Hippocampal formation (tissue), 2 donors: ENCODE measurements at regions not wholly inside any gene's neighbourhood (a gene's known extent, or its start where the extent isn't known, plus 50 kb on each side); places are given as distances from the start of the nearest gene placed in this dataset.

Experiments
- DNase-seq, 2 donors: peaks; one replicate each; lab custom pipeline; 2025; lab: John Stamatoyannopoulos, UW

DNA sequence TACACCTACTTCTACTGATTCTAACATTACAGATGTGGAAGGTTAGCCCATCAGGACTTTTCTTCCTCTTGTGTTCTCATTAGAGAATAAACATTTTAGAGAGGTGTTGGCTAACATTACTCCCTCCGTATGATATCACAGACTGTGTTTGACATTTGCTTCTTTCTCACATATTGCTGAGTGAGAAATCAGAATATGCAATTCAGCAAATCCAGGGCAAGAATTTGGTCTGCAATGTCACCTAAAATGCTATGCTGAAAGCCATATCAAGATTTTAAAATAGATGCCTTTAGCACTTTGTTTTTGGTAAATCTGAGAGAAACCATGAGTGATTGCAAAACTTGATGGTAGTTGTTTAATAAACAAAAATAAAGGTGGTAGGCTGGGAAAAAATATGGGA lies 319.1 kb downstream of the C4orf33 start:
- no peak for DNase-seq

GRCh38 chr4:129420637-129421036 lies 324.7 kb downstream of the C4orf33 start:
- no peak for DNase-seq

- no peak for DNase-seq
Observed at GRCh38 chr4:129422277-129422676, 326.3 kb downstream of the C4orf33 start.

- DNase-seq, result no peak
Observed at GRCh38 chr4:129428454-129428853, 332.5 kb downstream of the C4orf33 start.

DNA sequence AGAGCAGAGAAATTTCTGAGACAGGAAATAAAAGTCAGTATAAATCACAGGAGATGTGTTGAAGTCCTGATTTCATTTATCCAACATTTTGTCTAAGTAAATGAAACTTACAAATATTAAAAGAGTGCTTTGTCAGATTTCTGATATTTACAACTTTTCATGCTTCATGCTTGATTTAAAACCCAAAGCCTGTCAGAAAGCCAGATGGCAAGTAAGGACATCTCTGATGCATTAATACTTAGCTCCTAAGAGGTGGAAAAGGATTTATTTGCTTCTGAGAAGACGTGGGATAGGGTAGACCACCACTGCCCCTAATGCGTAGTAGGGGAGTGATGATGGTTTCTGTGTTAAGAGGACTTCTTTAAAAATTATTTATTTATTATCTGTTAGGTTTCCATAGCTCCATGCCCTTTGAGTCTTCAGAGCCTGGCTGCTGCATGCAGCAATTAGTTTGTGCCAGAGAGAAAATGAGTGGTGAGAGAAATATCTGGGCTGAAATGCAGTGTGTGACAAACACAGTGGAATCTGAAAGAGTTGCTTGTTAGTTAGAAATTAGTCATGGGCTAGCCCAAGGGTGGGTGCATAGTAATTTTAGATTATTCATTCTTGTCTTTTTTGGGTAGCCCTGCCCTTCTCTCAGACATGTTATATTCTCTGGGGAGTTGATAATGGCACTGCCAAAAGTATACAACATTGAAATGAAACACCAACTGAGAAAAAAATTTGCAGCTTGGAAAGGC lies 333.8 kb downstream of the C4orf33 start:
- DNase-seq, result no peak

GRCh38 chr4:129437347-129437746 lies 341.4 kb downstream of the C4orf33 start:
- no peak for DNase-seq

GRCh38 chr4:129438456-129438981 lies 342.6 kb downstream of the C4orf33 start:
- DNase-seq, result no peak

GRCh38 chr4:129446074-129446473 lies 350.1 kb downstream of the C4orf33 start:
- DNase-seq, result no peak

GRCh38 chr4:129453524-129454200 lies 357.7 kb downstream of the C4orf33 start:
- peak in 1 of 2 donors; percentile 1 for DNase-seq

GRCh38 chr4:129455482-129455881 lies 359.5 kb downstream of the C4orf33 start:
- DNase-seq, result no peak

DNA sequence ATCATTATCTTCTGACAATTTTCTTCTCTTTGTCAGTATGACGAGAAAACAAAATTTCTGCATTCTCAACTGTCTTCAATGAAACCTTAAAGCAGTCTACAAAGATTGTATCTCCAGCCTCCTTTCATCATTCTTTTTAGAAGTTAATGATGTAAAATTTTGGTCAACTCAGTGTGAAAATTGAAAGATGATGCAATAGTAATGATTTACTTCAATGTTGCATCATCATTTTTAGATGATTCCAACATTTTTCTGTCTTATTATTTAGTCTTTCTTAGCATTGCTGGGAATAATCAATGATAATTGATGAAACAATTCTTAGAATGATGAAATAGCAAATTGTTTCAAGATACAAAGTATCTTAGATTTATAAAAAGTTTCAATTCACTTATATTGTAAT lies 372.7 kb downstream of the C4orf33 start:
- DNase-seq, result no peak

- DNase-seq, result no peak
Observed at GRCh38 chr4:129474698-129475097, 378.7 kb downstream of the C4orf33 start.

GRCh38 chr4:129481107-129481506 lies 385.2 kb downstream of the C4orf33 start:
- no peak for DNase-seq

DNA sequence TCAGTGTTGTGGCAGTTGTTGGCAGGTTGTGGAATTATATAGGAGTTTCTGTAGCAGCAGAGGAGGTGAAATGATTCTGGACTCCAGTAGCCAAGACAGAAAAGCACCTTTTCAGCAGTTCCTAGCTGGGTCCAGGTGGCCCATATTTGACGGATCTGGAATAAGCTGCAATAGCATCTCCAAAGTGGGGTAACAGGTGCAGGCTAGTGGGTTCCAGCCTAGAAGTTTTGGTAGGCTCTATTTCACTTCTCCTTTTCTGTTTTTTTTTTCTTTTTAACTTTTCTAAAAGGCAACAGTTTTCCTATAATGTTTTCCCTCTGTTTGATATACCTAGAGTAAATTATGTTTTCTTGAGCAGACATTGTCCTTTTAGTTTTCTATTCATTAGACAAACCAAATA lies 392.5 kb downstream of the C4orf33 start:
- DNase-seq, result no peak

GRCh38 chr4:129490516-129490915 lies 394.6 kb downstream of the C4orf33 start:
- no peak for DNase-seq

DNA sequence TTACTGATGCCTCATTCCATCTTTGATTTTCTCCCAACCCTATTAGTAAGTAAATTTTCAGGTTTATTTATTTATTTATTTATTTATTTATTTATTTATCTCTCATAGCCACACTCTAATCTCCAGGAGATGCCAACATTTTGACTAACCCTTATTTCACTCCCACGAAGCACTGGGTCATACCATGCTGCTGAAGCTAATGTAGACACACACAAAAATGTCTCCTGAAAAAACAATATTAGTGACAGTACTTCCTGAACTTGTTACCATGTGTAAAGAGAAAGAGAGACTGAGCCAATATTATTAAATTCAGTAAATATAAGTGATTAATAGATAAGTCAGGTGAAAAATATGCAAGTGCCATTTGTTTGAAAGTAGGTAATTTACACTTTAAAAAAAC lies 402.7 kb downstream of the C4orf33 start:
- no peak for DNase-seq

GRCh38 chr4:129514852-129515251 lies 418.9 kb downstream of the C4orf33 start:
- no peak for DNase-seq

DNA sequence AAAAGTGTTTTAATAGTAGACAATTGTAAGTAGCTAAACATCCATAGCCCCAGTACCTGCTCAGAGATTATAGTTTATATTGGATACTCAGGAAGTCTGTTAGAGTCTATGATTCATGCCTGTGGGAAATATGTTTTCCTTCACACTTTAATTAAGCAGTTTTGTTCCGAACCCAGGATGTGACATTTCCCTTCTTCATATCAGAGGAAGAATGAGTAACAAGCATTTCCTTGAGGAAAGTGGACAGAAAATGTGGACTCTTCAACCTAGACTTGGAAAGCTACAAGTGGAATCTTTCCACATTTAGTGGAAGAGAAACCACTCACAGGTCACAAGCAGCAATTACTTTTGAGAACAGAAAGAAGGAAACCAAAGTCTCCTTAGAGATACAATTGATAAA lies 419.4 kb downstream of the C4orf33 start:
- no peak for DNase-seq

DNA sequence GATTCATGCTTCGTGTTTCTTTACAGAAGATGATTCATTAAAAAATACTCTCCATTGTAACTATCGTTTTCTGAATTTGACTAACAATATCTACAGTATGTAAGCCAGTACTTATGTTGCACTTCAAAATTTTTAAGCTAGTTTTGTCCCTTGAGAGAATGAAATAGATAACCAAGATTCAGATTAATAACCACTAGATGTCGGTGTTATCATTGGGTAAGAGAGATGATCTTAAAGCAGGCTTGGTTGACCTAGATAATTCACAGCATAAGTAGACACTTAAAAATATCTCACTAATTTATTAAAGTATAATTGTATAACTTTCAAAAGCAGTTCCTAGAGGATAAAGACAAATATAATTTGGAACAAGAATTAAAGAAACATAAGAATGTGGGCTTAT lies 430.9 kb downstream of the C4orf33 start:
- no peak for DNase-seq

- no peak for DNase-seq
Observed at GRCh38 chr4:129531253-129531652, 435.3 kb downstream of the C4orf33 start.

DNA sequence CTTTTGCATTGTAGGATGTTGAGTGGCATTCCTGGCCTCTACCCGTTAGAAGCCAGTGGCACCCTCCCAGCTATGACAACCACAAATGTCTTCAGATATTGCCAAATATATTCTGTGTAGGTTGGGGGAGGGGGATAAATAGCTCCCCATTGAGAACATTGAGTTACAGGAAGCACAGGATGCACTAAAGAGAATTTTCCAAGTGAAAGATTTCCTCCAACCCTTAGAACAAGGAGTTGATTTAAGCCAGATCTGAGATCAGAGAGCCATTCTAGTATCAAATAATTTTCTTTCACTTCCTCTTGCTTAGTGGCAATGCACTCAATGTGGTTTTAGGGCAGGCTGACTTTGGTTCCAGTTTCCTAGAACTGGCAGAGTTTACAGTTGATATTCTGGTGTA lies 436.6 kb downstream of the C4orf33 start:
- no peak for DNase-seq

GRCh38 chr4:129543299-129543698 lies 447.3 kb downstream of the C4orf33 start:
- no peak for DNase-seq

DNA sequence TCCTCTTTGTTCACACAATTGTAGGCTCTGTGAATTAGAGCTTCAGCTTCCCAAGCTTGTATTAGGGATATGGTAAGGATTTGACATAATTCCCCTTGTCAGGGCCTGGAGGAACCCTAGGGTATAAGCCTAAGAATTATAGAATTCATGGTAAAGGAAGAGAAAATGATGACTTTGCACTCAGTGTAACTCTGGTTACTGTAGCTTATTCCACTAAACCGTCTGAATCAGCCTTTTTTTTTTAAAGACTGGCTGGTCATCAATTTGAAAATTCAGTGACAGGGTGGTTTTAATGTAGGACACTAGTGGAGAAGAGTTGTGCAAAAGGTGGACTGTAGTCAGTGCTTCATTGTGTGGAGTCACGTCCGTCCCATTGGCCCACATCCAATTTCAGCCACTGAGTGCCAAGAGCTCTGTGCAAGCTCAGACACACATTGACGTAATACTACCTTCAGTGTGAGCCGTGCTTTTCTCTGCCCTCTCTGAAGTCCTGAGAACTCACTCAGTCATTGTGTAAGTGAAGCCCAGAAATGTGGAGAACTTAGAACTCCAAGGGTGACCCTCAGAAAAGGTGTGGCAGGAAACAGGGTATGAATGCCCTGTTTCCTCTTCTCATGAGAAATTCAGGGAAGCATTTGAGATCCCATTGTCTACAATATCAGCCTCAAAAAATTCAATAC lies 449.8 kb downstream of the C4orf33 start:
- no peak for DNase-seq
